Gastroesophageal sphincter (tissue), 4 donors: ENCODE measurements at regions not wholly inside any gene's neighbourhood (a gene's known extent, or its start where the extent isn't known, plus 50 kb on each side); places are given as distances from the start of the nearest gene placed in this dataset.

Source experiments
- ATAC-seq: fragments of 150-250 bp; one replicate; pipeline ENCODE4 v1.9.1; 2016; ENCODE audit warnings: mild to moderate bottlenecking, moderate library complexity
- H3K27ac ChIP-seq, 4 donors: fragments of 200-600 bp; sonication (generic) in 3 of 4; 1 replicate in 3 of 4; 2 replicates in 1 of 4; pipeline ENCODE4 v1.5.1; 2016 to 2019
- H3K27me3 ChIP-seq: fragments of 200-600 bp; sonication (generic); one replicate; pipeline ENCODE4 v1.5.1; 2019
- H3K36me3 ChIP-seq, 2 donors: fragments of 200-600 bp; sonication (generic); one replicate each; pipeline ENCODE4 v1.5.1; 2019; ENCODE audit warnings: control low read depth in 1 of 2
- H3K4me1 ChIP-seq, 3 donors: fragments of 200-600 bp; sonication (generic); 1 replicate in 2 of 3; 2 replicates in 1 of 3; pipeline ENCODE4 v1.5.1; 2016 to 2019; ENCODE audit warnings: control low read depth in 2 of 3
- H3K4me3 ChIP-seq, 2 donors: fragments of 200-600 bp; sonication (generic); one replicate each; pipeline ENCODE4 v1.5.1; 2019; ENCODE audit warnings: mild to moderate bottlenecking in 1 of 2, moderate library complexity in 1 of 2
- H3K9me3 ChIP-seq, 3 donors: fragments of 200-600 bp; sonication (generic); one replicate each; pipeline ENCODE4 v1.5.1; 2017 to 2019; ENCODE audit warnings: control low read depth in 2 of 3
- CTCF ChIP-seq, 4 experiments: fragments of 200-600 bp in 2 of 4; fragments of 450-650 bp in 2 of 4; sonication (generic) in 1 of 4; IDR thresholded peaks; one replicate each; pipeline ENCODE4 v1.5.1; 2017 to 2019; ENCODE audit warnings: antibody characterized with exemption in 4 of 4, mild to moderate bottlenecking in 2 of 4, moderate library complexity in 2 of 4
- EP300 ChIP-seq: sonication (generic); formaldehyde crosslinking; IDR thresholded peaks from one replicate; pipeline ENCODE4 v1.6.1; 2017; ENCODE audit warnings: antibody characterized with exemption, mild to moderate bottlenecking
- POLR2A ChIP-seq, 2 donors: fragments of 450-650 bp; IDR thresholded peaks; one replicate each; pipeline ENCODE4 v1.6.1; 2017; ENCODE audit warnings: antibody characterized with exemption in 2 of 2, mild to moderate bottlenecking in 2 of 2, moderate library complexity in 1 of 2
- POLR2AphosphoS5 ChIP-seq: sonication (generic); formaldehyde crosslinking; IDR thresholded peaks from one replicate; pipeline ENCODE4 v1.6.1; 2017; ENCODE audit warnings: antibody characterized with exemption
- WGBS, 2 donors: methylation state at CpG; one replicate each; pipeline ENCODE4 v1.1.5; 2018; ENCODE audit warnings: low coverage in 1 of 2; 5-methylcytosine and 5-hydroxymethylcytosine counted together

GRCh38 chr9:108664309-108665255 lies 191.2 kb downstream of the ACTL7B start:
- Histone ChIP-seq H3K36me3 (no peaks in the 10 kb centered on the region), H3K9me3 (peaks cover 0 to 12% (median 0%) of the 10 kb centered on the region in 3 donors), H3K4me3 (no peak overlapping the region), H3K27me3 (no peaks in the 10 kb centered on the region), H3K4me1 (no peaks in the 10 kb centered on the region), H3K27ac (no peak overlapping the region)
- no peak for TF ChIP-seq POLR2AphosphoS5
- no peak for TF ChIP-seq EP300
- no peak for TF ChIP-seq POLR2A (IDR thresholded peaks at IDR 0.05)
- TF ChIP-seq CTCF (IDR thresholded peaks at IDR 0.05): no peak
- WGBS, 2 donors: 62 to 69% methylated on average over 3 to 5 of the region's 5 CpGs
- ATAC-seq: no peak

GRCh38 chr9:108663422-108663821 lies 192.4 kb downstream of the ACTL7B start:
- no peaks in the 10 kb centered on the region for H3K4me1 ChIP-seq
- no peak overlapping the region for H3K4me3 ChIP-seq
- no peaks in the 10 kb centered on the region for H3K36me3 ChIP-seq
- H3K27ac ChIP-seq: no peak overlapping the region
- no peaks in the 10 kb centered on the region for H3K27me3 ChIP-seq
- 69% methylated on average over 2 of the region's 2 CpGs; no CpG with 5 or more reads in 1 of the 2 donors for WGBS, 2 donors
- peaks cover 0 to 23% (median 0%) of the 10 kb centered on the region in 3 donors for H3K9me3 ChIP-seq
- ATAC-seq: no peak
- TF ChIP-seq EP300 (no peak), POLR2AphosphoS5 (no peak), POLR2A (IDR thresholded peaks at IDR 0.05) (no peak), CTCF (IDR thresholded peaks at IDR 0.05) (no peak)

- H3K9me3 ChIP-seq: peaks cover 0 to 26% (median 0%) of the 10 kb centered on the region in 3 donors
- H3K36me3 ChIP-seq: no peaks in the 10 kb centered on the region
- H3K4me1 ChIP-seq: no peaks in the 10 kb centered on the region
- H3K27me3 ChIP-seq: no peaks in the 10 kb centered on the region
- H3K27ac ChIP-seq: no peak overlapping the region
- TF ChIP-seq POLR2A (IDR thresholded peaks at IDR 0.05) (no peak), CTCF (IDR thresholded peaks at IDR 0.05) (no peak), POLR2AphosphoS5 (no peak), EP300 (no peak)
- 80 to 95% methylated on average over 1 to 3 of the region's 4 CpGs for WGBS, 2 donors
- ATAC-seq: no peak
- no peak overlapping the region for H3K4me3 ChIP-seq
These were observed 192.8 kb downstream of the ACTL7B start for GRCh38 chr9:108662956-108663355.

GRCh38 chr9:108662091-108662875 lies 193.5 kb downstream of the ACTL7B start:
- no peak for ATAC-seq
- H3K4me1 ChIP-seq: no peaks in the 10 kb centered on the region
- no peaks in the 10 kb centered on the region for H3K27me3 ChIP-seq
- TF ChIP-seq POLR2AphosphoS5: no peak
- TF ChIP-seq POLR2A (IDR thresholded peaks at IDR 0.05): no peak
- TF ChIP-seq CTCF (IDR thresholded peaks at IDR 0.05): no peak
- TF ChIP-seq EP300: no peak
- H3K9me3 ChIP-seq: peaks cover 0 to 26% (median 0%) of the 10 kb centered on the region in 3 donors
- 52 to 68% methylated on average over 3 to 5 of the region's 6 CpGs for WGBS, 2 donors
- no peak overlapping the region for H3K4me3 ChIP-seq
- H3K36me3 ChIP-seq: no peaks in the 10 kb centered on the region
- no peak overlapping the region for H3K27ac ChIP-seq
